ENCODE measurements at regions not wholly inside any gene's neighbourhood (a gene's known extent, or its start where the extent isn't known, plus 50 kb on each side); places are given as distances from the start of the nearest gene placed in this dataset.

DNA sequence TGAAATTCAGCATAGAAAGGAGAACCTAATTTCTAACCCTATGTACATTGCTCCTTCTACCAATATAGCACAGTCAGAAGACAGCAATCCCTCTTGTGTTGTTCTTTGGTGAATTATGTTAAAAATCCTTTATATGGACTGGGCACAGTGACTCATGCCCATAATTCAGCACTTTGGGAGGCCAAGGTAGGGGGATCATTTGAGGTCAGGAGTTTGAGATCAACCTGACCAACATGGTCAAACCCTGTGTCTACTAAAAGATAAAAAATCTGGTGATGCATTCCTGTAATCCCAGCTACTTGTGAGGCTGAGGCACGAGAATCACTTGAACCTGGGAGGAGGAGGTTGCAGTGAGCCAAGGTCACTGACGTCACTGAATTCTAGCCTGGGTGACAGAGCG lies 195.6 kb downstream of the TMX3 start:
- H3K4me2 ChIP-seq (ENCODE audit: low read depth, low read length, poor library complexity, severe bottlenecking) = no peak overlapping the region
- no peak overlapping the region for H2AFZ ChIP-seq (ENCODE audit: low read length)
- no peaks in the 10 kb centered on the region for H3K9me3 ChIP-seq (ENCODE audit: insufficient read depth, low read depth, low read length)
- no peaks in the 10 kb centered on the region for H3K27me3 ChIP-seq (ENCODE audit: insufficient read depth, low read length, poor library complexity, severe bottlenecking)
- no peaks in the 10 kb centered on the region for H3K9me2 ChIP-seq (replicated peaks; ENCODE audit: low read depth, low read length)
- no peaks in the 10 kb centered on the region for H3K79me2 ChIP-seq (ENCODE audit: insufficient read depth, low read length)
- no peaks in the 10 kb centered on the region for H3F3A ChIP-seq (ENCODE audit: low read depth)
- H4K20me1 ChIP-seq (ENCODE audit: insufficient read depth, low read length, poor library complexity, severe bottlenecking) = no peaks in the 10 kb centered on the region
- H3K9ac ChIP-seq (ENCODE audit: low read depth, low read length, poor library complexity, severe bottlenecking) = no peak overlapping the region
- H3K4me1 ChIP-seq (ENCODE audit: insufficient read depth, low read length, poor library complexity, severe bottlenecking) = peaks cover 7% of the 10 kb centered on the region
- no peaks in the 10 kb centered on the region for H3K36me3 ChIP-seq (ENCODE audit: insufficient read depth, low read length)
- no peak overlapping the region for H3K4me3 ChIP-seq (ENCODE audit: low read length, poor library complexity, severe bottlenecking)
- TF ChIP-seq EZH2phosphoT487 (IDR thresholded peaks at IDR 0.05; ENCODE audit: borderline replicate concordance) = no peak
- TF ChIP-seq, protein P1, sequence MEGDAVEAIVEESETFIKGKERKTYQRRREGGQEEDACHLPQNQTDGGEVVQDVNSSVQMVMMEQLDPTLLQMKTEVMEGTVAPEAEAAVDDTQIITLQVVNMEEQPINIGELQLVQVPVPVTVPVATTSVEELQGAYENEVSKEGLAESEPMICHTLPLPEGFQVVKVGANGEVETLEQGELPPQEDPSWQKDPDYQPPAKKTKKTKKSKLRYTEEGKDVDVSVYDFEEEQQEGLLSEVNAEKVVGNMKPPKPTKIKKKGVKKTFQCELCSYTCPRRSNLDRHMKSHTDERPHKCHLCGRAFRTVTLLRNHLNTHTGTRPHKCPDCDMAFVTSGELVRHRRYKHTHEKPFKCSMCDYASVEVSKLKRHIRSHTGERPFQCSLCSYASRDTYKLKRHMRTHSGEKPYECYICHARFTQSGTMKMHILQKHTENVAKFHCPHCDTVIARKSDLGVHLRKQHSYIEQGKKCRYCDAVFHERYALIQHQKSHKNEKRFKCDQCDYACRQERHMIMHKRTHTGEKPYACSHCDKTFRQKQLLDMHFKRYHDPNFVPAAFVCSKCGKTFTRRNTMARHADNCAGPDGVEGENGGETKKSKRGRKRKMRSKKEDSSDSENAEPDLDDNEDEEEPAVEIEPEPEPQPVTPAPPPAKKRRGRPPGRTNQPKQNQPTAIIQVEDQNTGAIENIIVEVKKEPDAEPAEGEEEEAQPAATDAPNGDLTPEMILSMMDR (conservative IDR thresholded peaks at IDR 0.05; ENCODE audit: low read length) = no peak

DNA sequence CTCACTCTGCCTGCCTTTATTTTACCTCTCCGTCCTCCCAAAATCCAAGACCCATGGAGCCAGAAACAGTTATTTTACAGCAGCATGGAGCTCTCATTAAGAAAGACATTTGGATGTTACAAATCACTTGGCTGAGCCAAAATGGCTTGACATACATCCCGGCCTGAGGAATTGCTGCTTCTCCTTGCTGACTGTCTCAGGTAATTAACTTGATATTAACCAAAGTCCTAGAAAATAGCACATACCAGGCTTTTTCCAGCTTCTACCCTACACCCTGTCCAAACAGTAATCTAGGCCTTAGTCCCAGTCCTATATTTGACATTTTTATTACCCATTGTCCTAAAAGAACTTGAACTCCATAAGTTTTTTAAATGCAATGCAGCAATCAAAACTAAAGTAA lies 205.0 kb downstream of the TMX3 start:
- no peaks in the 10 kb centered on the region for H3K79me2 ChIP-seq (ENCODE audit: insufficient read depth, low read length)
- no peaks in the 10 kb centered on the region for H3F3A ChIP-seq (ENCODE audit: low read depth)
- no peak overlapping the region for H3K4me2 ChIP-seq (ENCODE audit: low read depth, low read length, poor library complexity, severe bottlenecking)
- no peaks in the 10 kb centered on the region for H3K9me2 ChIP-seq (replicated peaks; ENCODE audit: low read depth, low read length)
- no peak overlapping the region for H3K4me3 ChIP-seq (ENCODE audit: low read length, poor library complexity, severe bottlenecking)
- H3K9ac ChIP-seq (ENCODE audit: low read depth, low read length, poor library complexity, severe bottlenecking) = no peak overlapping the region
- no peaks in the 10 kb centered on the region for H3K27me3 ChIP-seq (ENCODE audit: insufficient read depth, low read length, poor library complexity, severe bottlenecking)
- H3K4me1 ChIP-seq (ENCODE audit: insufficient read depth, low read length, poor library complexity, severe bottlenecking) = peaks cover 8% of the 10 kb centered on the region
- no peaks in the 10 kb centered on the region for H3K36me3 ChIP-seq (ENCODE audit: insufficient read depth, low read length)
- no peaks in the 10 kb centered on the region for H4K20me1 ChIP-seq (ENCODE audit: insufficient read depth, low read length, poor library complexity, severe bottlenecking)
- TF ChIP-seq, protein P1 (conservative IDR thresholded peaks at IDR 0.05; ENCODE audit: low read length) = no peak
- no peak for TF ChIP-seq EZH2phosphoT487 (IDR thresholded peaks at IDR 0.05; ENCODE audit: borderline replicate concordance)
- H2AFZ ChIP-seq (ENCODE audit: low read length) = no peak overlapping the region
- H3K9me3 ChIP-seq (ENCODE audit: insufficient read depth, low read depth, low read length) = no peaks in the 10 kb centered on the region

DNA sequence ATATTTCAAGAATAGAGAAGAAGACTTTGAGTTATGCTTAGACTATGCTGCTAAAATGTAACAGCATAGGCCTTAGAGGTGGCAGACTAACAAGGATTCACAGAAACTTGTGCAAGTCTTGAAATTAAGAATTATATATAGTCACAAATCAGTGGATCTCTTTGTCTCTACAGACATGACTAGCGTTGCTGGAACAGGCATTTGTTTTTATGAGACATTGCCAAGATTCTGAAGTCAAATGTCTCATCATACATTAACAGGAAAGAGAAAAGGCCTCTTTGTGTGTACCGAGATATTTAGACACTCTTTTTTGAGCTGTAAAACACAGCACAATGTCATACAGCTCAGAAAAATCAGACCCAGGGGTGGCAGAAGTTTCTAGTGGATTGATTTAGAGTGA lies 207.1 kb downstream of the TMX3 start:
- Histone ChIP-seq H3K4me1 (ENCODE audit: insufficient read depth, low read length, poor library complexity, severe bottlenecking) (peaks cover 7% of the 10 kb centered on the region), H3K27me3 (ENCODE audit: insufficient read depth, low read length, poor library complexity, severe bottlenecking) (no peaks in the 10 kb centered on the region), H3K4me3 (ENCODE audit: low read length, poor library complexity, severe bottlenecking) (no peak overlapping the region), H3K9me3 (ENCODE audit: insufficient read depth, low read depth, low read length) (no peaks in the 10 kb centered on the region), H3K79me2 (ENCODE audit: insufficient read depth, low read length) (no peaks in the 10 kb centered on the region), H3K4me2 (ENCODE audit: low read depth, low read length, poor library complexity, severe bottlenecking) (no peak overlapping the region), H3F3A (ENCODE audit: low read depth) (no peaks in the 10 kb centered on the region), H2AFZ (ENCODE audit: low read length) (no peak overlapping the region), H4K20me1 (ENCODE audit: insufficient read depth, low read length, poor library complexity, severe bottlenecking) (no peaks in the 10 kb centered on the region), H3K9ac (ENCODE audit: low read depth, low read length, poor library complexity, severe bottlenecking) (no peak overlapping the region), H3K9me2 (replicated peaks; ENCODE audit: low read depth, low read length) (no peaks in the 10 kb centered on the region), H3K36me3 (ENCODE audit: insufficient read depth, low read length) (no peaks in the 10 kb centered on the region)
- TF ChIP-seq, protein P1 (conservative IDR thresholded peaks at IDR 0.05; ENCODE audit: low read length) = no peak
- no peak for TF ChIP-seq EZH2phosphoT487 (IDR thresholded peaks at IDR 0.05; ENCODE audit: borderline replicate concordance)
